LNCAP (cell line): ENCODE measurements at regions not wholly inside any gene's neighbourhood (a gene's known extent, or its start where the extent isn't known, plus 50 kb on each side); places are given as distances from the start of the nearest gene placed in this dataset.

Source experiments
- TF ChIP-seq, protein P1 (sequence below): fragments of 450-650 bp; IDR thresholded peaks from 2 replicates; pipeline ENCODE4 v1.5.1; 2017; ENCODE audit warnings: mild to moderate bottlenecking

- TF ChIP-seq, protein P1, sequence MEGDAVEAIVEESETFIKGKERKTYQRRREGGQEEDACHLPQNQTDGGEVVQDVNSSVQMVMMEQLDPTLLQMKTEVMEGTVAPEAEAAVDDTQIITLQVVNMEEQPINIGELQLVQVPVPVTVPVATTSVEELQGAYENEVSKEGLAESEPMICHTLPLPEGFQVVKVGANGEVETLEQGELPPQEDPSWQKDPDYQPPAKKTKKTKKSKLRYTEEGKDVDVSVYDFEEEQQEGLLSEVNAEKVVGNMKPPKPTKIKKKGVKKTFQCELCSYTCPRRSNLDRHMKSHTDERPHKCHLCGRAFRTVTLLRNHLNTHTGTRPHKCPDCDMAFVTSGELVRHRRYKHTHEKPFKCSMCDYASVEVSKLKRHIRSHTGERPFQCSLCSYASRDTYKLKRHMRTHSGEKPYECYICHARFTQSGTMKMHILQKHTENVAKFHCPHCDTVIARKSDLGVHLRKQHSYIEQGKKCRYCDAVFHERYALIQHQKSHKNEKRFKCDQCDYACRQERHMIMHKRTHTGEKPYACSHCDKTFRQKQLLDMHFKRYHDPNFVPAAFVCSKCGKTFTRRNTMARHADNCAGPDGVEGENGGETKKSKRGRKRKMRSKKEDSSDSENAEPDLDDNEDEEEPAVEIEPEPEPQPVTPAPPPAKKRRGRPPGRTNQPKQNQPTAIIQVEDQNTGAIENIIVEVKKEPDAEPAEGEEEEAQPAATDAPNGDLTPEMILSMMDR = no peak
Measured at GRCh38 chr5:89374144-89374784, 491.3 kb upstream of the MEF2C start.

- TF ChIP-seq, protein P1 = no peak
Measured at GRCh38 chr5:89372176-89372575, 489.2 kb upstream of the MEF2C start.

DNA sequence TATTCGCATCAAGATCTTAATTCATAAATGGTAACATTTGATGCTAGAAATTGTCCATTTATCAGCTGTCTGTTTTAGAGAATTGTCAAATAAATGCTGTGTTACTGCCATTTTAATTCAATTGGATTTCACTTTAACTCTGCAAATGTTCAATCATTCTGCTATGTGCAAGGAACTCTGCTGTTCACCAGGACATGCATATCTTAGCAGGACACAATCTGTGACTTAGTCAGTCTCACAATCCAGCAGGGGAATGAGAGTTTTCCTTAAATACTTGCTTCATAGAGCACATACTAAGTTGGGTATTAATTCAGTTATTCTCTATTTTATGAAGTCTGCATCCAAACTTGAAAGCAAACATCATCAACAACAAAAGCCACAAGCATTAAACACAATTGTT, 488.7 kb upstream of the MEF2C start:
- TF ChIP-seq, protein P1 = no peak

- TF ChIP-seq, protein P1 = no peak
Measured at GRCh38 chr5:89359046-89359445, 476.1 kb upstream of the MEF2C start.

DNA sequence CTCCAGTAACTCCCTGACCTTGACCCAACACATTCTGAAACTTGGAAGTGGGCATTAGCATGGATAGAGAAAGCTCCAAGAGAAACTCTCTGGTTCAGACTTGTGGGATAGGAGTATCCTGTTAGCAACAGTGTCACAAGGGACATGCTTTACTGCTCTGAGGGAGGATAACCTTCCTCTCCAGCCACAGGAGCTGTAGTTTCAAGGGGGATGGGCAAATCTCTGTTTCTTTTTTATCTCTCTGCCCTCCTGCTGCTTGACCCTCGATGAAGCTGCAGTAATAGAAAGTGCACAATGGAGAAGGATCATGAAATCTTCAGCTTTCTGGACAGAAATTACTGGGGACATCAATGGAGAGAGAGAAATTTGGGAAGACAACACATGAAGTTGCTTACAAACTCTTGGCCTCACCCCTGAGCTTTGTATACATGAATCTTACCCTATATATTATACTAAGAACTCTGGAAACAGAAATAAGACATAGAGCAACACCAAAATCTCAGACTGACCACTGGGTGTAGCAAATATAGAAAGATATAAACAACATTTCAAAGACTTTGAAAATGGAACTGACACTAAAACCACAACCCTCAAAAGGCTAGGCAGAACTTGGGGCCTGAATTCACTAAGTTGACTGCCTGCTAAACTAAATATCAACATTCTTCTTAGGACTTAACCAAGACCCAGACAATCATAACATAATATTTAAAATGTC, 471.0 kb upstream of the MEF2C start:
- TF ChIP-seq, protein P1 = no peak

DNA sequence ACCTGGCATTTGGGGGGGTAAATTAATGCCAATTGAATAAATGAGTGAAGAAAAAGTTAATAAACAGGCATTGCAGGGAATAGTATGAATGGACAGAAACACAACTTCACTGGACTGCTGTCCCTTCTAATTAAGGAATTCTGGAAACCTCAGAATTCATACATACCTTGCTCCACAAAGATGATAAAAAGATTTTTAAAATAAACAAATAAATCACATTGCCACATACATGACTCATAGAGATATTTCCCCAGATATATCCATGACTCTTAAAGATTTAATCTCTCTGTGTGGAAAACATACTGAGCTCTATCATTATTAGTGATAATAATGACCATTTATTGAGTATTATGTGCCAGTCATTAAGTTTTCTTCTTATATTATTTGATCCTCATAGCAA, 469.0 kb upstream of the MEF2C start:
- TF ChIP-seq, protein P1 = no peak

DNA sequence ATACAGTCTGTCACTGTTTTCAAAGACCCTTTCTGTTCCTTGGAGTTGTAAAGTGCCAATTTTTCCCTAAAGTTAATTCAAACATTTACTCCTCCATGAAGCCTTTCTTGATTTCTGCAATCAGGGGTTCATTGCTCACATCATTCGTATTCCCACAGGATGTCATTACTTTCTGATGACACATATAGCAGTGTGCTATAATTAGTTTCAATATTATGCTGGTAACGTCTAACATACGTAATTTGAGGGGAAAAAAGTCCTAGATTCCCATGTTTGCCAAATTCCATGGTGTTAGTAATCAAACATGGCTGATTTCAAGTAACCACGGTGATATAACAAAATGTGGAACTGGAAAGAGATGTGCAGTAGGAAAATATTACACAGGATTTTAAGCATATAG, 468.2 kb upstream of the MEF2C start:
- TF ChIP-seq, protein P1 = no peak
